PFSK-1 (cell line): ENCODE measurements at regions not wholly inside any gene's neighbourhood (a gene's known extent, or its start where the extent isn't known, plus 50 kb on each side); places are given as distances from the start of the nearest gene placed in this dataset.

Experiments
- FOXP2 ChIP-seq: optimal IDR thresholded peaks from 2 replicates; pipeline ENCODE3; 2011; ENCODE audit warnings: borderline replicate concordance, control low read depth, inconsistent platforms; ENCODE audit not compliant: insufficient read depth; ENCODE audit errors: extremely low read length, extremely low read depth
- POLR2AphosphoS5 ChIP-seq: IDR thresholded peaks from 2 replicates; pipeline ENCODE4 v1.6.1; 2012; ENCODE audit warnings: low read depth, mild to moderate bottlenecking, control low read depth, low read length, moderate library complexity
- SIN3A ChIP-seq: IDR thresholded peaks from 2 replicates; pipeline ENCODE4 v1.6.1; 2012; ENCODE audit warnings: mild to moderate bottlenecking, low read length, moderate library complexity, borderline replicate concordance; ENCODE audit not compliant: insufficient read depth
- TAF1 ChIP-seq: IDR thresholded peaks from 2 replicates; pipeline ENCODE4 v1.6.1; 2012; ENCODE audit warnings: low read length, control low read depth, borderline replicate concordance; ENCODE audit not compliant: insufficient read depth
- TF ChIP-seq, protein P1 (sequence below), 2 experiments: IDR thresholded peaks; 2 replicates each; pipeline versions ENCODE4 v1.6.1 to v1.8.0; 2011 to 2012; ENCODE audit warnings: low read depth in 2 of 2, low read length in 2 of 2, control low read depth in 1 of 2, inconsistent platforms in 1 of 2, mild to moderate bottlenecking in 1 of 2, moderate library complexity in 1 of 2; ENCODE audit not compliant: insufficient read depth in 1 of 2

DNA sequence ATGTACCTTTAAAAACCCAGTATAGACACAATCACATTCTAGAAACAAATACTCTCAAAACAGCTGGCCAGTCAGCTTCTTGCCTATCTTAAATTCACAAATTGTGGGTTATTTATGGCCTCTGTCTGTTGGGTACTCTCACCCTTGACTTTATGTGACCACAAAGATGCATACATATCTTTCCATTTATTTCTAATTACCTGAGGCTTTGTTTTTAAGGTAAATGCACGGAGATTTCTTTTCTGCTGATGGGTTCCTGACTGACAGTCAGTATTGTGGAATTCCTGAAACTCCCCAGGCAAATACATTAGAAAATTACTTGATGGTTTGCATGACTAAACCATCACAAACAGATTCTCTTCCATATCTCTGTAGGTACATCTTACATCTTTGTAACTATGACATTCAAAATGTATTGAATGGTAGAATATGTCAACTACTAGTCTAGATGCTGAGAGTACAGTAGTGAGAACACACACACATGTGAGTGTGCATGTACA lies 107.7 kb downstream of the EDEM1 start:
- TF ChIP-seq FOXP2 (no peak), SIN3A (no peak), TAF1 (no peak), POLR2AphosphoS5 (no peak)
- TF ChIP-seq, protein P1, sequence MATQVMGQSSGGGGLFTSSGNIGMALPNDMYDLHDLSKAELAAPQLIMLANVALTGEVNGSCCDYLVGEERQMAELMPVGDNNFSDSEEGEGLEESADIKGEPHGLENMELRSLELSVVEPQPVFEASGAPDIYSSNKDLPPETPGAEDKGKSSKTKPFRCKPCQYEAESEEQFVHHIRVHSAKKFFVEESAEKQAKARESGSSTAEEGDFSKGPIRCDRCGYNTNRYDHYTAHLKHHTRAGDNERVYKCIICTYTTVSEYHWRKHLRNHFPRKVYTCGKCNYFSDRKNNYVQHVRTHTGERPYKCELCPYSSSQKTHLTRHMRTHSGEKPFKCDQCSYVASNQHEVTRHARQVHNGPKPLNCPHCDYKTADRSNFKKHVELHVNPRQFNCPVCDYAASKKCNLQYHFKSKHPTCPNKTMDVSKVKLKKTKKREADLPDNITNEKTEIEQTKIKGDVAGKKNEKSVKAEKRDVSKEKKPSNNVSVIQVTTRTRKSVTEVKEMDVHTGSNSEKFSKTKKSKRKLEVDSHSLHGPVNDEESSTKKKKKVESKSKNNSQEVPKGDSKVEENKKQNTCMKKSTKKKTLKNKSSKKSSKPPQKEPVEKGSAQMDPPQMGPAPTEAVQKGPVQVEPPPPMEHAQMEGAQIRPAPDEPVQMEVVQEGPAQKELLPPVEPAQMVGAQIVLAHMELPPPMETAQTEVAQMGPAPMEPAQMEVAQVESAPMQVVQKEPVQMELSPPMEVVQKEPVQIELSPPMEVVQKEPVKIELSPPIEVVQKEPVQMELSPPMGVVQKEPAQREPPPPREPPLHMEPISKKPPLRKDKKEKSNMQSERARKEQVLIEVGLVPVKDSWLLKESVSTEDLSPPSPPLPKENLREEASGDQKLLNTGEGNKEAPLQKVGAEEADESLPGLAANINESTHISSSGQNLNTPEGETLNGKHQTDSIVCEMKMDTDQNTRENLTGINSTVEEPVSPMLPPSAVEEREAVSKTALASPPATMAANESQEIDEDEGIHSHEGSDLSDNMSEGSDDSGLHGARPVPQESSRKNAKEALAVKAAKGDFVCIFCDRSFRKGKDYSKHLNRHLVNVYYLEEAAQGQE (IDR thresholded peaks at IDR 0.05; ENCODE audit: insufficient read depth in 1 of 2, low read depth in 2 of 2, low read length in 2 of 2): no peak

DNA sequence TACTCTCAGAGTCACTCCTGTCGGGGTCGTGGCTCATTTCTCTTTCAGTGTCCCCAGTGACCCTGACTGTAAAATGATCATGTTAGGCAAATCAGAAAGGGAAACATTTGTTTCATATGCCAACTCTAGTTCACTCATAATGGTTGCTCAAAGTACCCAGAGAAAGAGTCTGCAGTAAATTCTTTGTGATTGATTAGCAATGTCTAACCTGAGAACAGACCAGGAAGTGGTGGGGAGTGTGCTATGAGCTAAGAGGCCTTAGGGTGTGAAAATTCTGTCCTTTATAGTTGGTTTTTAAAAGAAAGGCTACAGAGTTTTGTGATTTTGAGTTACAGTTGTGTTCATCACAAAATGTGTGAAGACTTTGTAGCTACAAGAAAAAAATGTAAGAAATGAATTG lies 108.9 kb downstream of the EDEM1 start:
- TF ChIP-seq, protein P1 (IDR thresholded peaks at IDR 0.05; ENCODE audit: insufficient read depth in 1 of 2, low read depth in 2 of 2, low read length in 2 of 2): no peak
- TF ChIP-seq FOXP2 (no peak), SIN3A (no peak), TAF1 (no peak), POLR2AphosphoS5 (no peak)

DNA sequence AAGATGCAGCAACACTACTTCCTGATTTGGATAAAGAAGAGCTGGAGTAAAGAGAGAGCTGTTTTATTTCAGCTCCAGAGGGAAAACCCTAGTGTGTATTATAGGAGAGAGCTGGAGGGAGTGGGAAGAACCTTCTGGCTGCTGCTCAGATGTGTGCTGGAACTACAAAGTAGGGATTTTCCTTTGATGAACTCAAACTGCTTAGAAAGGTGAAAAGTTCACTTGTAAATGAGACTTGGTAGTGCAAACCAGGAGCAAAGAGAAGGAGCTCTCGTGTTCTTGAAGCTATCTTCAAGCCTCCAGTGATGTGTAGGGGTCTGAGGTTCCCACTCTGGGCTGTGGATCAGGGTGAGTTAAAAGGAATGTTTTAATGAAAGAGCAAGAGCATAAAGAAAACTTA lies 110.4 kb downstream of the EDEM1 start:
- TF ChIP-seq FOXP2: no peak
- TF ChIP-seq TAF1: no peak
- TF ChIP-seq SIN3A: no peak
- TF ChIP-seq, protein P1 (IDR thresholded peaks at IDR 0.05; ENCODE audit: insufficient read depth in 1 of 2, low read depth in 2 of 2, low read length in 2 of 2): no peak
- no peak for TF ChIP-seq POLR2AphosphoS5

DNA sequence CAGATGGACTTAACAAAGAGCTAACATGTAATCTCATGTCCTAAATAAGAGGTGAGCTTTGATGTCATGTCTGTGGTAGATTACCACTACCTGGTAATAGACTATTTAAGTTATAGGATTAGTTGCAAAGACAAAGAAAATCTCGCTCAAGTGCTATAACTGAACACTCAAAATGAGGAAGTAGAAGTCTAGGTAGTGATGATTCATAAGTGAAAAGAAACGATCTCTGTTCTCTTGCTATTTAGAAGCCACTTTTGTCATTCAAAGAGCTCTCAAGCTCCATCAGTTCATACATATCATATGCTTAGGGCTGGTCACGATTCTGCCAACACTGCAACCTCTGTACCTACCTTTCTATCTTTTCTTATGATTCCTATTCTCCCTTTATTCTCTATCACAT lies 110.9 kb downstream of the EDEM1 start:
- no peak for TF ChIP-seq FOXP2
- TF ChIP-seq POLR2AphosphoS5: no peak
- no peak for TF ChIP-seq SIN3A
- no peak for TF ChIP-seq TAF1
- TF ChIP-seq, protein P1 (IDR thresholded peaks at IDR 0.05; ENCODE audit: insufficient read depth in 1 of 2, low read depth in 2 of 2, low read length in 2 of 2): no peak

DNA sequence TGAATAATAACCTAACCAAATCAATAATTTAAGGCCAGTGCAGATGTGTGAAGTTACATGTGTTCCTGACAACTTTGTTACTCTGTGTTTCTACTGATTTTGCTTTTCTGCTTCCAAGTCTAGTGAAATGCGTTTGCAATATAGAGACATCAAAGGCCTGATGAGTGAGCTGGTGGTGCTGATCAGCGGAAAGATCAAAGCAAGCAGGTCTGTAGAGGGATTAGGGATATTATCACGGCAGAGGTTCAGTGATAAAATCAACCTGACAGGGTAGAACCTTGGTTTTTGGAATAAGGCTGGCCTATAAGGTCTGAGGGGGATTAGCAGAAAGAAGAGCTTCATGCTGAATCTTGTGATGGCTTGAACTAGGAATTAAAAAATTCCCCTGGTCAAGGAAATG lies 111.7 kb downstream of the EDEM1 start:
- TF ChIP-seq, protein P1 (IDR thresholded peaks at IDR 0.05; ENCODE audit: insufficient read depth in 1 of 2, low read depth in 2 of 2, low read length in 2 of 2): no peak
- TF ChIP-seq FOXP2: no peak
- no peak for TF ChIP-seq TAF1
- no peak for TF ChIP-seq POLR2AphosphoS5
- TF ChIP-seq SIN3A: no peak
